GM19023 (cell line): ENCODE measurements at regions not wholly inside any gene's neighbourhood (a gene's known extent, or its start where the extent isn't known, plus 50 kb on each side); places are given as distances from the start of the nearest gene placed in this dataset.
"Not testable (repeated sequence)": the region's sequence is repeated elsewhere in the genome, so short reads cannot be mapped to it uniquely, and the experiment has no call there.

Source experiments
- ATAC-seq: cut with Tn5 transposase; IDR thresholded peaks from one replicate; pipeline ENCODE4 v1.9.1; 2021; ENCODE audit warnings: mild to moderate bottlenecking, moderate library complexity; ENCODE audit not compliant: unreplicated experiment

GRCh38 chr1:221497046-221497445 is 244.8 kb downstream of the DUSP10 start:
- no peak for ATAC-seq

GRCh38 chr1:221503268-221503667 is 238.6 kb downstream of the DUSP10 start:
- no peak for ATAC-seq

DNA sequence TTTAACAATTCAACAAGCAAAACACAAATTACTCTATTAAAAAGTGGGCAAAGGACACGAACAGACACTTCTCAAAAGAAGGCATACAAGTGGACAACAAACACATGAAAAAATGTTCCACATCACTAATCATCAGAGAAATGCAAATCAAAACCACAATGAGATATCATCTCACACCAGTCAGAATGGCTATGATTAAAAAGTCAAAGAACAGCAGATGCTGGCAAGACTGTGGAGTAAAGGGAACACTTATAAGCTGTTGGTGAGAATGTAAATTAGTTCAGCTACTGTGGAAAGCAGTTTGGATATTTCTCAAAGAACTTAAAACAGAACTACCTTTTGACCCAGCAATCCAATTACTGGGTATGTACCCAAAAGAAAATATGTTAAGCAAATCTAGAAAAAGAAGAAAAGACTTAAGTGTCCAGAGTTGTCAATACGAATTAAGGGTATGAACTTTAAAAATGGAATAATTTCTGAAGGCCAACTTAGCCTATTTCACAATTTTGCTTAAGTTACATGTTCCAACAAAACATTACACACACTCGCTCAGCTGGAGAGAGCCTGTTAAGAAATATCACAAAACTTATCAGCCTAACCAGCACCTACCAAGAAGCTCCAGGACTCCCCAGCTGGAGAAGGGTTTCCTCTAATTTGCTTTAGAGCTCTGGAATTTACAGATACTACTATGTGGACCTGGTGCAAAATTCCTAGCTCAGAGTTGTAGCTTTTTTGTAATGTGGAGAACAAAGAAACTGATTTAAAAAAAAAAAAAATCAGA is 232.1 kb downstream of the DUSP10 start:
- ATAC-seq, result no peak

- ATAC-seq, result no peak
Measured at GRCh38 chr1:221510793-221511503, 230.9 kb downstream of the DUSP10 start.

GRCh38 chr1:221511797-221512196 is 230.1 kb downstream of the DUSP10 start:
- ATAC-seq, result no peak

DNA sequence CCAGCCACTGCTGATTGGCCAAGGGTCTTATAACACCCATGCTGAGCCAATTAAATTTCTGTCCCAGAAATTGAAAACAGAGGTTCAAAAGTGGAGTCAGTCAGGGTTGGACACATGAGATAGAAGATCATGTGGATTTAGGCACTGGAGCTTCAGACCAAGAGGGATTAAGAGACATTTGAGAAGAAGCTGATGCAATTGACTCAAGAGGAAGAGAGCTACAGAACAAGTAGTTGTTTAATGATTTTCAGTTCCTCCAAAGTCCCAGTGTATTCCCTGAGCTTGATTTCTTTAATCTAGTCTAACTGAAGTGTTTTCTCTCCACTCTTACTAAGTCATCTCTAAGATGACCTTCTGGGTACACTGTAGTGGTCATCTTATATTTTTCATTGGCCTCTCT is 227.1 kb downstream of the DUSP10 start:
- ATAC-seq, result no peak

DNA sequence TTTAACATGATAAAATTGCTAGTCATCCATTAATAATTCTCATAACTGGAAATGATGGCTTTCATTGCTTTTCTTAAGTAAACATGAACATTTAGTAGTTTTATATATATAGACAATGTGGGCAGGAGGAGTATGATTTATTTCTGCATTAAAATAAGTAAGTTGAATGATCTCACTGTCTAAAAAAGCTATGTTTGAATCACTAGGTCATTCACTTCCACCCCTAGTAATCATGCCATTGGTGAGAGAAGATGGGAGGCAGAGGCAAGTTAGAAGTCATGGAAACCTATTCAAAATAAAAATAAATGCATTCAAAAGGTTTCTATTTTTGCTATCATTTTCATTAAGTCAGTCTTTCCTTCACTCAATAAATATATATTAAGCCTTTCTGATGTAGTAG is 226.4 kb downstream of the DUSP10 start:
- no peak for ATAC-seq

- ATAC-seq, result no peak
Measured at GRCh38 chr1:221517961-221518360, 223.9 kb downstream of the DUSP10 start.

DNA sequence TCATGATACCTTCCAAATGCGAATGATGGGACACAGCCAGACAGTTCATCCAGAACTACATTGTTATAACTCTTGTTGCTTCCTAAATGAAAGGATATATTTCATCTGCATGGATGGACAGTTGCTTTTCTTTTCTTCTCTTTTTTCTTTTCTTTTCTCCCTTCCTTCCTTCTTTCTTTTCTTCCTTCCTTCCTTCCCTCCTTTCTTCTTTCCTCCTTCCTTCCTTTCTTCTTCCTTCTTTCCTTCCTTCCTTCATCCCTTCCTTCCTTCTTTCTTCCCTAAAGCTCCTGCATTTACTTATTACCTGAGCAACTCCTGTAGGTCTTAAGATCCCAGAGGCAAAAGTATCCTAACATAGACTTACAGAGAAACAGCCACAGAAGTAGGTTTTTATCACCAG is 221.6 kb downstream of the DUSP10 start:
- no peak for ATAC-seq

GRCh38 chr1:221521686-221522085 is 220.2 kb downstream of the DUSP10 start:
- ATAC-seq, result no peak

DNA sequence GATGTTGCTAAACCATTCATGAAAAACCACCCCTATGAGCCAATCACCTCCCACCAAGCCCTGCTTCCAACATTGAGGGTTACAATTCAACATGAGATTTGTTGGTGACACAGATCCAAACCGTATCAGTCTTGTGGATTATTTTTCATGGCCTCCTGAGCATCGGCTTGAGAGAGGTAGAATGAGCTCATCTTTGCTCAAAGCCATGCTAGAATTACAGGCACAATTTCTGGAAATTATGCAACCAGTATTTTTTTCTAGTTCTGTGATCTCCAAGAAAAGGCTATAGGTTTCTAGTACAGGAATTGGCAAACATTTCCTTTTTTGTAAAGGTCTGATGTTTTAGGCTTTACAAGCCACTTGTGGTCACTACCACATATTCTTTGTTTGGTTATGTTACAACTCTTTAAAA is 219.4 kb downstream of the DUSP10 start:
- no peak for ATAC-seq

- no peak for ATAC-seq
Measured at GRCh38 chr1:221525749-221526148, 216.1 kb downstream of the DUSP10 start.

- no peak for ATAC-seq
Measured at GRCh38 chr1:221527302-221527701, 214.6 kb downstream of the DUSP10 start.

DNA sequence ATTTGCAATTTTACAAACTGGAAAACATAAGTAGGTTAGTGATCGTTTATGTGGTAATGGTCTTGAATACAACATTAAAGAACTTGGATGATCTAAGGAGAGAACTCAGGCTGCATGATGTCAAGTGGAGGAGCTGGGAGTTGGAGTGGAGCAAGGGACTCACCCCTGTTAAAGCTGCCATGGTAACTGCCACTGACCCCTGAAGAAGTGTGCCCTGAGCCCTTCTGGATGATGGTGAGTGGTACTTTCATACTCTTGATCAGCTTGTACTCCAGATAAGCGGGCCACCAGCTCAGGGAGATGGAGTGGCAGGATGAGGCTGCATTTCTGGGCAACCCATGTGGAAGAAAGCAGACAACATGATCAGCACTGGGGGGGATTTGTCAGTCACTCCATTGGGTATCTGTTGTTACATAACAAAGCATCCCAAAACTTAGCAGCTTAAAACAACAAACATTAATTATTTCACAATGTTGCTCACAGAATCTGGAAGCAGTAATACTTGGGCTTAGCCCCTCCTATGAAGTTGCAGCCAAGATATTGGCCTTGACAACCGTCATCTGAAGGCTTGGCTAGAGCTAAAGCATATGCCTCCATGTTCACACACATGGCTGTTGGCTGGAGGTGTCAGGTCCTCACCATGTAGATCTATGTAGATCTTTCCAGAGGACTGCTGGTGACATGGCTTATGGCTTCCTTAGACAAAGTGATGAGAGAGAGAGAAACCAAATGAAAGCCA is 213.8 kb downstream of the DUSP10 start:
- no peak for ATAC-seq

GRCh38 chr1:221530159-221530558 is 211.7 kb downstream of the DUSP10 start:
- not testable (repeated sequence) for ATAC-seq

DNA sequence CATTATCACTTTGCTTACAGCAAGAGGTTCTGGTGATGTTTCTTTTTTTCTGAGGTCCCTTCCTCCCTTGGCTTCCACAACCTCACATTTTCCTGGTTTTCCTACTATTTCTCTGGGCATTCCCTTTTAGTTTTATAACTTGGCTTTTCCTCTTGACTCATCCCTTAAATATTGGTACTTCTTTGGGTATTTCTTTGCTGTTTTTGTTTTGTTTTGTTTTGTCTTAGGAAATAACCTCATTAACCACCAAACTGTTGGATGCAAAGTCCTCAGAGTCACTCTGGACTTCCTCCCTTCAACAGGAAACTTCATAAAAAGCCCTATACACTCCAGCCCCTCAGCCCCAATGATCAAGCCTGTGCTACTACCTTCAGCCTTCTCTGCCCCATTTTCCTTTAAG is 211.1 kb downstream of the DUSP10 start:
- no peak for ATAC-seq

- ATAC-seq, result no peak
Measured at GRCh38 chr1:221532071-221532773, 209.7 kb downstream of the DUSP10 start.

DNA sequence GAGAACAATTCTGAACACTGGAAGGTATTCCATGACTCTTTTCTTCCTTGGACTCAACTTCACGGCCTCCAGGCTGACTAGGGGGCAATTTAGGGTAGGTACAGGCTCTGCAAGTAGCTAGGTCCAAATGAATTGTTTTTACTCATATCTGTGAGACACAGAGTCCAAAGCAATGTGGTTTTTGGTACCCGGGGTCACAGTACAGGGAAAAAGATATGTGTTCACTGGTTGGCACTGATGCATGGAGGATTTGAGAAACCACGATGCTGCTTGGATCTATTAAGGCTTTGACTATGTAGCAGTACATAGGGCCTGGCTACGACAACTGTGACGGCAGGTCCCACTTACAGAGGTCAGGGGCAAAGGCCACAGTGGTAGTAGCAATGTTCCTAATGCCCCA is 200.6 kb downstream of the DUSP10 start:
- no peak for ATAC-seq

DNA sequence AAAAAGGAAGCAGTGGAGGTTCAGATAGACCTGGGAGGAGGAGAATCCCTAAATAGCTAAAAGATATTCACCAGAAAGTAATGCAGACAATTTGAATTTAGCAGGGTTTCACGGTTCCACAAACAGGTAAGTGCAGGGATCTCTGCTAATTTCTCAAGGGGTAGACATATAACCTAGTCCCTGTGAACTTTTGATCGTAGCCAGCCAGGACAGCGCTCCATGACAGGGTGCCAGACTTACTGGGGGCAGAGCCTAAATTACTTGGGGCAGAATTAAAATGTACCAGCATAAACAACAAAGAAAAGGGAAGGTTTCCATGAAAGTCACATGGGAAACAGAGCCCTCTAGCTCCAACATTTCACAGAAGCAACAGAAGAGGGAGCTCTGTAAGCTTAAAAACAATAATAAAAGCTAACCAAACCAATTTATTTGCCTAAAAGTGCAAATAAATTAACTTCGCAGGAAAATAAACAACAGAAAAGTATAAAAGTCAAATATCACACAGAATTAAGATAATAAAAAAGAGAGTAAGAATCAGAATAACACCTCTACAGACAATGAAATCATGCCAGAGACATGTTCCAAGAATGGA is 198.3 kb downstream of the DUSP10 start:
- no peak for ATAC-seq

DNA sequence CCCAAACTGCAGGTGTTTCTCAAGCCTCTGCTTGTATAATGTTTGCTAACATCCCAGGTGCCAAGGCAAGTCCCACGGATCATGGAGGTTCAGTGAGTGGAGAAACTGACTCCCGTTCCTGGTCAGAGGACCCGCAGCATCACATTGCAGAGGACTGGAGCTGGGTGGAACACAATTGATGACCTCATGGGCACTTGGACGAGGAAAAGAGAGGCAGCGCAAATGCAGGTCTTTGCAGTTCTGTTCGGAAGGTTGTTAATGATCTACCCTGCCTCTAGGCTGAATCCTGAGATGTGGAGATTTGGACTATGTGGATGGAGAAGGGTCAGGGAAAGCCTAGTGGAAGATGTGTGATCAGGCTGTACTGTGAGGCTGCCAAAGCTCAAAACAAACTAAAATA is 192.9 kb downstream of the DUSP10 start:
- ATAC-seq, result no peak

GRCh38 chr1:221549815-221550214 is 192.1 kb downstream of the DUSP10 start:
- no peak for ATAC-seq
